GM12878 (cell line): ENCODE measurements at regions not wholly inside any gene's neighbourhood (a gene's known extent, or its start where the extent isn't known, plus 50 kb on each side); places are given as distances from the start of the nearest gene placed in this dataset.

Experiments
- ATAC-seq: fragments of 200-7000 bp; cut with Tn5 transposase; 3 replicates; pipeline ENCODE4 v1.9.1; 2020; ENCODE audit warnings: mild to moderate bottlenecking, moderate library complexity
- BruUV-seq: library from RNA; stranded (reverse); fragments of 400-500 nt; replicated peaks from 2 replicates; lab custom pipeline; 2021; lab: Mats Ljungman, UMichigan
- CTCF ChIA-PET: fragments of 300-600 bp; sonication (Branson Sonifier 250); formaldehyde crosslinking; extraction: SDS; loops from one replicate; lab custom pipeline; 2021; ENCODE audit warnings: inconsistent platforms; lab: Yijun Ruan, JAX
- POLR2A ChIA-PET: fragments of 350-600 bp; formaldehyde crosslinking; extraction: SDS; loops from one replicate; lab custom pipeline; 2021; ENCODE audit warnings: inconsistent platforms; lab: Charles Lee
- RAD21 ChIA-PET: fragments of 300-600 bp; sonication (Branson Sonifier 250); formaldehyde crosslinking; loops from one replicate; lab custom pipeline; 2023; ENCODE audit warnings: antibody characterized with exemption; ENCODE audit not compliant: unreplicated experiment; lab: Charles Lee
- SMC1A ChIA-PET: fragments of 300-600 bp; sonication (Branson Sonifier 250); formaldehyde crosslinking; loops from one replicate; lab custom pipeline; 2023; ENCODE audit not compliant: unreplicated experiment, uncharacterized antibody; lab: Charles Lee
- DNase-seq: peaks from one replicate; pipeline ENCODE4 v3.0.0-alpha.2; 2011; ENCODE audit warnings: low read depth, low spot score
- FAIRE-seq: peaks from 3 replicates; lab custom pipeline; 2011; peaks lifted over from hg19 to GRCh38; lab: Jason Lieb, UNC
- H2AFZ ChIP-seq: 2 replicates; pipeline ENCODE4 v1.6.0; 2011; ENCODE audit warnings: low read depth, low read length, control low read depth; ENCODE audit not compliant: control insufficient read depth
- H3K27ac ChIP-seq: 2 replicates; pipeline ENCODE4 v1.5.1; 2011; ENCODE audit warnings: control low read depth; ENCODE audit not compliant: control insufficient read depth, insufficient read depth
- H3K27me3 ChIP-seq, 2 experiments: replicated peaks in 1 of 2; 2 replicates each; pipeline versions ENCODE4 v1.6.0 to v1.6.1; 2011; ENCODE audit warnings: low read length in 1 of 2; ENCODE audit not compliant: control insufficient read depth in 2 of 2, insufficient read depth in 2 of 2
- H3K36me3 ChIP-seq, 2 experiments: 2 replicates each; pipeline ENCODE4 v1.5.1; 2011; ENCODE audit warnings: low read length in 1 of 2; ENCODE audit not compliant: control insufficient read depth in 2 of 2, insufficient read depth in 2 of 2
- H3K4me1 ChIP-seq: 2 replicates; pipeline ENCODE4 v1.6.1; 2011; ENCODE audit warnings: mild to moderate bottlenecking, low read length, moderate library complexity, mixed read lengths; ENCODE audit not compliant: control insufficient read depth, insufficient read depth
- H3K4me2 ChIP-seq: 2 replicates; pipeline ENCODE4 v1.6.0; 2011; ENCODE audit warnings: control low read depth; ENCODE audit not compliant: control insufficient read depth, insufficient read depth
- H3K4me3 ChIP-seq: fragments of 200-600 bp; sonication (generic); 2 replicates; pipeline ENCODE4 v1.5.1; 2016
- H3K79me2 ChIP-seq: 2 replicates; pipeline ENCODE4 v1.6.0; 2011; ENCODE audit warnings: low read length; ENCODE audit not compliant: control insufficient read depth, insufficient read depth
- H3K9ac ChIP-seq: 2 replicates; pipeline ENCODE4 v1.8.0; 2011; ENCODE audit warnings: low read length, control low read depth, mixed read lengths; ENCODE audit not compliant: control insufficient read depth, insufficient read depth
- H3K9me3 ChIP-seq: replicated peaks from 3 replicates; pipeline ENCODE4 v1.5.1; 2011; ENCODE audit warnings: mild to moderate bottlenecking, low read length; ENCODE audit not compliant: control insufficient read depth, insufficient read depth
- H4K20me1 ChIP-seq: 2 replicates; pipeline ENCODE4 v1.6.0; 2011; ENCODE audit not compliant: control insufficient read depth, insufficient read depth
- SPI1 ChIP-seq: IDR thresholded peaks from 2 replicates; pipeline ENCODE4 v1.6.1; 2011; ENCODE audit warnings: low read depth, mild to moderate bottlenecking, low read length, moderate library complexity, borderline replicate concordance; ENCODE audit not compliant: insufficient read depth
- WGBS: methylation state at CpG from one replicate; pipeline ENCODE4 v1.1.6; 2016; ENCODE audit warnings: low lambda C conversion rate; ENCODE audit not compliant: insufficient replicate concordance, insufficient coverage; ENCODE audit errors: missing lambda C conversion rate; 5-methylcytosine and 5-hydroxymethylcytosine counted together
- in situ Hi-C: fragments of 300-500 bp; cut with MboI; formaldehyde crosslinking; loops from 9 replicates; pipeline ENCODE4 v1.14.3; 2018; ENCODE audit warnings: mixed read lengths
- intact Hi-C: fragments of 100-400 bp; cut with micrococcal nuclease; formaldehyde crosslinking; loops from one replicate; pipeline ENCODE4 v1.14.2; 2022; ENCODE audit not compliant: unreplicated experiment
- TF ChIP-seq, protein P1 (sequence below): fragments of 450-650 bp; IDR thresholded peaks from 2 replicates; pipeline ENCODE4 v1.6.1; 2017; ENCODE audit warnings: mild to moderate bottlenecking

DNA sequence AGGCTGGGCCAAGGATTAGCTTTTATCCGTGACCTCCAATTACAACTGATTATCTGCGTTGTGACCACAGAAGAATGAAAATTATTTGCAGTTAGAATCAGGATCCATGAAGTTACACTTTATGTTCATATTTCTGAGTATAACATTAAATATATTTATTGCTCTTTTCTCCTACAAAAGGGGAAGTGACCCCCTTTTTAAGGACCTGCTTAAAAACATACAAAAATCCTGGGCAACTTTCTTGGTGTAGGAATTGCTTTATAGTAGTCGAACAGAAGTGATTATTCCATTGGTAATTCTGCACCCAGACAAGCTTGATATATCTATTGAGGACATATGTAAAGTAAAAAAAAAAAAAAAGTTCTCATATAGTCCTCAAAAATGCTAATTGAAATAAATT, 208.7 kb downstream of the MRPL39 start:
- intact Hi-C loops (loop anchor here (5.0 kb wide), 2 partner anchors 211 to 339 kb away; no protein-coding TSS in a partner anchor), in situ Hi-C loops (no loop called here)
- SMC1A ChIA-PET: interaction anchor here (0.7 to 4.5 kb wide), 7 partner anchors 9 to 24 kb away, joined by 3 to 25 read pairs (median 4); no protein-coding TSS in a partner anchor
- CTCF ChIA-PET: interaction anchor here (0.9 kb wide), 1 partner anchor 23 kb away, joined by 3 read pairs; no protein-coding TSS in a partner anchor
- Histone ChIP-seq H3K27me3 (no peaks in the 10 kb centered on the region), H3K27ac (no peak overlapping the region), H3K9ac (no peak overlapping the region), H3K4me2 (no peak overlapping the region), H3K79me2 (peaks cover 29% of the 10 kb centered on the region), H3K9me3 (peaks cover 26% of the 10 kb centered on the region), H2AFZ (no peak overlapping the region), H3K4me1 (peaks cover 20% of the 10 kb centered on the region), H4K20me1 (no peaks in the 10 kb centered on the region), H3K4me3 (no peak overlapping the region), H3K36me3 (peaks cover 0 to 2% of the 10 kb centered on the region in 2 experiments; a peak in 2 of 4 replicates)
- RAD21 ChIA-PET: interaction anchor here (1.4 kb wide), 1 partner anchor 13 kb away, joined by 4 read pairs; no protein-coding TSS in a partner anchor
- BruUV-seq: no TSS peak
- FAIRE-seq (no peak), DNase-seq (no peak), ATAC-seq (no peak)
- peak; percentile 61 for TF ChIP-seq SPI1
- TF ChIP-seq, protein P1, sequence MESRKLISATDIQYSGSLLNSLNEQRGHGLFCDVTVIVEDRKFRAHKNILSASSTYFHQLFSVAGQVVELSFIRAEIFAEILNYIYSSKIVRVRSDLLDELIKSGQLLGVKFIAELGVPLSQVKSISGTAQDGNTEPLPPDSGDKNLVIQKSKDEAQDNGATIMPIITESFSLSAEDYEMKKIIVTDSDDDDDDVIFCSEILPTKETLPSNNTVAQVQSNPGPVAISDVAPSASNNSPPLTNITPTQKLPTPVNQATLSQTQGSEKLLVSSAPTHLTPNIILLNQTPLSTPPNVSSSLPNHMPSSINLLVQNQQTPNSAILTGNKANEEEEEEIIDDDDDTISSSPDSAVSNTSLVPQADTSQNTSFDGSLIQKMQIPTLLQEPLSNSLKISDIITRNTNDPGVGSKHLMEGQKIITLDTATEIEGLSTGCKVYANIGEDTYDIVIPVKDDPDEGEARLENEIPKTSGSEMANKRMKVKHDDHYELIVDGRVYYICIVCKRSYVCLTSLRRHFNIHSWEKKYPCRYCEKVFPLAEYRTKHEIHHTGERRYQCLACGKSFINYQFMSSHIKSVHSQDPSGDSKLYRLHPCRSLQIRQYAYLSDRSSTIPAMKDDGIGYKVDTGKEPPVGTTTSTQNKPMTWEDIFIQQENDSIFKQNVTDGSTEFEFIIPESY: no peak
- WGBS: 100% methylated on average over 3 of the region's 3 CpGs
- POLR2A ChIA-PET: interaction anchor here (0.7 to 1.2 kb wide), 2 partner anchors 15 to 165 kb away, joined by 3 read pairs; no protein-coding TSS in a partner anchor
